Endothelial cell of umbilical vein (primary cell): ENCODE measurements at regions not wholly inside any gene's neighbourhood (a gene's known extent, or its start where the extent isn't known, plus 50 kb on each side); places are given as distances from the start of the nearest gene placed in this dataset.

Experiments used
- BruUV-seq: library from RNA; stranded (reverse); fragments of 400-500 nt; replicated peaks from 2 replicates; lab custom pipeline; 2021; lab: Mats Ljungman, UMichigan
- CTCF ChIA-PET: fragments of 300-600, 350-600 bp; sonication (Branson Sonifier 250); formaldehyde crosslinking; loops from one replicate; lab custom pipeline; 2021; ENCODE audit warnings: antibody characterized with exemption, inconsistent platforms; lab: Charles Lee
- POLR2A ChIA-PET: fragments of 300-600, 350-600 bp; sonication (Branson Sonifier 250); formaldehyde crosslinking; loops from one replicate; lab custom pipeline; 2021; ENCODE audit warnings: antibody characterized with exemption, inconsistent platforms; lab: Charles Lee
- DNase-seq: peaks from one replicate; pipeline ENCODE4 v3.0.0-alpha.2; 2011; ENCODE audit warnings: low read depth, low spot score
- FAIRE-seq: peaks from 2 replicates; lab custom pipeline; 2011; peaks lifted over from hg19 to GRCh38; lab: Jason Lieb, UNC
- H2AFZ ChIP-seq: 2 replicates; pipeline ENCODE4 v1.6.0; 2012; ENCODE audit warnings: low read depth, low read length, control low read depth, inconsistent platforms
- H3K27ac ChIP-seq: 2 replicates; pipeline ENCODE4 v1.5.1; 2011; ENCODE audit warnings: low read depth, mild to moderate bottlenecking, control low read depth, low read length, moderate library complexity; ENCODE audit not compliant: insufficient read depth
- H3K27me3 ChIP-seq, 2 experiments: 2 replicates each; pipeline versions ENCODE4 v1.6.0 to v1.6.1; 2011; ENCODE audit warnings: low read length in 2 of 2, mixed read lengths in 1 of 2; ENCODE audit not compliant: control insufficient read depth in 2 of 2, insufficient read depth in 2 of 2
- H3K36me3 ChIP-seq, 2 experiments: 2 replicates in 1 of 2; 3 replicates in 1 of 2; pipeline ENCODE4 v1.5.1; 2011; ENCODE audit warnings: low read length in 2 of 2, mild to moderate bottlenecking in 1 of 2, moderate library complexity in 1 of 2; ENCODE audit not compliant: control insufficient read depth in 2 of 2, insufficient read depth in 2 of 2; ENCODE audit errors: extremely low read depth in 1 of 2
- H3K4me1 ChIP-seq: 3 replicates; pipeline ENCODE4 v1.5.1; 2011; ENCODE audit warnings: mild to moderate bottlenecking, low read length; ENCODE audit not compliant: control insufficient read depth, insufficient read depth; ENCODE audit errors: extremely low read depth
- H3K4me2 ChIP-seq: 2 replicates; pipeline ENCODE4 v1.6.1; 2011; ENCODE audit warnings: low read length, control low read depth, mixed read lengths; ENCODE audit not compliant: insufficient read depth
- H3K4me3 ChIP-seq, 3 experiments: fragments of 200-600 bp in 1 of 3; sonication (generic), shearing (Covaris generic) in 1 of 3; replicated peaks in 1 of 3; 2 replicates each; pipeline ENCODE4 v1.5.1; 2011 to 2016; ENCODE audit warnings: control low read depth in 3 of 3, low read length in 3 of 3, mild to moderate bottlenecking in 2 of 3, inconsistent platforms in 1 of 3, low read depth in 1 of 3, moderate library complexity in 1 of 3; ENCODE audit not compliant: insufficient read depth in 1 of 3
- H3K79me2 ChIP-seq: 2 replicates; pipeline ENCODE4 v1.6.0; 2012; ENCODE audit warnings: low read length, inconsistent platforms; ENCODE audit not compliant: control insufficient read depth, insufficient read depth
- H3K9ac ChIP-seq: replicated peaks from 2 replicates; pipeline ENCODE3; 2011; ENCODE audit warnings: low read length, control low read depth; ENCODE audit not compliant: insufficient read depth; ENCODE audit errors: extremely low read depth
- H3K9me1 ChIP-seq: replicated peaks from 3 replicates; pipeline ENCODE4 v1.6.0; 2011; ENCODE audit warnings: mild to moderate bottlenecking, low read length; ENCODE audit not compliant: control insufficient read depth, insufficient read depth; ENCODE audit errors: extremely low read depth
- H3K9me3 ChIP-seq: replicated peaks from 2 replicates; pipeline ENCODE4 v1.5.1; 2012; ENCODE audit warnings: low read length, inconsistent platforms; ENCODE audit not compliant: control insufficient read depth, insufficient read depth
- H4K20me1 ChIP-seq: replicated peaks from 2 replicates; pipeline ENCODE3; 2011; ENCODE audit warnings: mild to moderate bottlenecking, low read length; ENCODE audit not compliant: control insufficient read depth, insufficient read depth; ENCODE audit errors: extremely low read depth
- CTCF ChIP-seq, 2 donors: IDR thresholded peaks; 1 replicate in 1 of 2; 2 replicates in 1 of 2; pipeline ENCODE4 v1.5.1; 2011; ENCODE audit warnings: low read length in 2 of 2, mild to moderate bottlenecking in 2 of 2, moderate library complexity in 2 of 2, control low read depth in 1 of 2, inconsistent platforms in 1 of 2, low read depth in 1 of 2; ENCODE audit not compliant: insufficient read depth in 1 of 2; ENCODE audit errors: extremely low read depth in 1 of 2
- EZH2 ChIP-seq: IDR thresholded peaks from 2 replicates; pipeline ENCODE4 v1.6.1; 2012; ENCODE audit warnings: borderline replicate concordance, low read depth, mild to moderate bottlenecking, moderate library complexity, low read length, inconsistent platforms; ENCODE audit not compliant: severe bottlenecking
- FOS ChIP-seq: IDR thresholded peaks from 2 replicates; pipeline ENCODE4 v1.6.1; 2011; ENCODE audit warnings: mild to moderate bottlenecking, low read length, moderate library complexity, borderline replicate concordance; ENCODE audit not compliant: insufficient read depth
- GATA2 ChIP-seq: IDR thresholded peaks from 2 replicates; pipeline ENCODE4 v1.7.0; 2011; ENCODE audit warnings: low read depth, mild to moderate bottlenecking, moderate library complexity, mixed read lengths, low read length; ENCODE audit not compliant: insufficient read length, insufficient read depth
- JUN ChIP-seq: IDR thresholded peaks from 2 replicates; pipeline ENCODE4 v1.6.1; 2011; ENCODE audit warnings: borderline replicate concordance, low read depth; ENCODE audit not compliant: insufficient read length, insufficient read depth
- MAX ChIP-seq: IDR thresholded peaks from 2 replicates; pipeline ENCODE4 v1.6.1; 2011; ENCODE audit not compliant: insufficient read depth, insufficient read length
- MYC ChIP-seq: IDR thresholded peaks from one replicate; pipeline ENCODE4 v1.6.1; 2011; ENCODE audit warnings: mild to moderate bottlenecking, low read depth, low read length
- POLR2A ChIP-seq: IDR thresholded peaks from 2 replicates; pipeline ENCODE4 v1.6.1; 2012; ENCODE audit warnings: low read depth, mild to moderate bottlenecking, control low read depth, low read length
- POLR2AphosphoS5 ChIP-seq: IDR thresholded peaks from 2 replicates; pipeline ENCODE4 v1.6.1; 2012; ENCODE audit warnings: low read depth, mild to moderate bottlenecking, control low read depth, low read length, moderate library complexity; ENCODE audit not compliant: insufficient read depth
- dilution Hi-C: fragments of 300-500 bp; cut with MboI; formaldehyde crosslinking; loops from one replicate; pipeline ENCODE4 v1.15.0; 2019; ENCODE audit warnings: low sequenced_read_pairs; ENCODE audit not compliant: extremely low pct_ligation_motif_present
- intact Hi-C: fragments of 100-400 bp; cut with micrococcal nuclease; formaldehyde crosslinking; loops from one replicate; pipeline ENCODE4 v1.10.0; 2022

- dilution Hi-C loops (no loop called here), intact Hi-C loops (no loop called here)
- TF ChIP-seq GATA2: no peak
- no peak for TF ChIP-seq MYC
- no peak for TF ChIP-seq EZH2
- TF ChIP-seq POLR2AphosphoS5: no peak
- no peak for TF ChIP-seq POLR2A
- no peak for TF ChIP-seq JUN
- TF ChIP-seq CTCF (IDR thresholded peaks at IDR 0.05; ENCODE audit: extremely low read depth in 1 of 2, insufficient read depth in 1 of 2, low read depth in 1 of 2, low read length in 2 of 2): no peak
- TF ChIP-seq FOS: no peak
- no peak for TF ChIP-seq MAX
- no peaks in the 10 kb centered on the region for H3K9me1 ChIP-seq
- H2AFZ ChIP-seq: no peak overlapping the region
- H3K9ac ChIP-seq: no peak overlapping the region
- H3K36me3 ChIP-seq: no peaks in the 10 kb centered on the region
- no peaks in the 10 kb centered on the region for H4K20me1 ChIP-seq
- ChIA-PET CTCF (no interaction called here), POLR2A (no interaction called here)
- FAIRE-seq: no peak
- no peaks in the 10 kb centered on the region for H3K27me3 ChIP-seq
- no peaks in the 10 kb centered on the region for H3K4me1 ChIP-seq
- no peak overlapping the region for H3K27ac ChIP-seq
- no peak overlapping the region for H3K4me2 ChIP-seq
- BruUV-seq: no TSS peak
- no peak overlapping the region for H3K4me3 ChIP-seq
- no peaks in the 10 kb centered on the region for H3K9me3 ChIP-seq
- no peaks in the 10 kb centered on the region for H3K79me2 ChIP-seq
- no peak for DNase-seq
These were observed 170.8 kb upstream of the RASGEF1B start for GRCh38 chr4:81642543-81642942.
